CD4-positive, alpha-beta T cell (primary cell): ENCODE measurements at regions not wholly inside any gene's neighbourhood (a gene's known extent, or its start where the extent isn't known, plus 50 kb on each side); places are given as distances from the start of the nearest gene placed in this dataset.

Source experiments
- ATAC-seq: fragments of 200-7000 bp; cut with Tn5 transposase; one replicate; pipeline ENCODE4 v1.10.0; 2022; ENCODE audit warnings: mild to moderate bottlenecking; ENCODE audit not compliant: poor library complexity
- CTCF ChIA-PET: fragments of 350-600 bp; sonication (Branson Sonifier 250); formaldehyde crosslinking; loops from one replicate; lab custom pipeline; 2021; ENCODE audit warnings: antibody characterized with exemption, inconsistent platforms; lab: Charles Lee
- POLR2A ChIA-PET: fragments of 350-600 bp; sonication (Branson Sonifier 250); formaldehyde crosslinking; loops from one replicate; lab custom pipeline; 2021; ENCODE audit warnings: antibody characterized with exemption, inconsistent platforms; lab: Charles Lee
- DNase-seq, 14 experiments: peaks; one replicate each; pipeline ENCODE4 v3.0.0-alpha.2; 2013 to 2020; ENCODE audit warnings: mixed read lengths in 2 of 14
- H3K27ac ChIP-seq, 2 donors: one replicate each; pipeline versions ENCODE4 v1.5.1 to v1.7.0; 2013; ENCODE audit warnings: low read length in 2 of 2, low read depth in 1 of 2, mild to moderate bottlenecking in 1 of 2
- H3K27me3 ChIP-seq, 2 experiments: 1 replicate in 1 of 2; 2 replicates in 1 of 2; pipeline versions ENCODE4 v1.6.1 to v1.7.0; 2013; ENCODE audit warnings: low read length in 2 of 2, control low read depth in 1 of 2, mild to moderate bottlenecking in 1 of 2, moderate library complexity in 1 of 2; ENCODE audit not compliant: insufficient read depth in 2 of 2, control insufficient read depth in 1 of 2
- H3K36me3 ChIP-seq: one replicate; pipeline ENCODE4 v1.6.1; 2013; ENCODE audit warnings: low read length, control low read depth; ENCODE audit not compliant: insufficient read depth
- H3K4me1 ChIP-seq: one replicate; pipeline ENCODE4 v1.6.1; 2013; ENCODE audit warnings: low read length, control low read depth; ENCODE audit not compliant: insufficient read depth
- H3K4me3 ChIP-seq: one replicate; pipeline ENCODE4 v1.5.1; 2013; ENCODE audit warnings: mild to moderate bottlenecking, low read length, moderate library complexity
- H3K9me3 ChIP-seq, 2 experiments: 1 replicate in 1 of 2; 2 replicates in 1 of 2; pipeline versions ENCODE4 v1.6.1 to v1.7.0; 2013; ENCODE audit warnings: low read length in 2 of 2, mild to moderate bottlenecking in 2 of 2, control low read depth in 1 of 2, moderate library complexity in 1 of 2; ENCODE audit not compliant: control insufficient read depth in 1 of 2, insufficient read depth in 1 of 2
- H3K27ac Mint-ChIP-seq: one replicate; pipeline ENCODE4 v1.8.0; 2020; ENCODE audit warnings: mixed read lengths
- H3K27me3 Mint-ChIP-seq: one replicate; pipeline ENCODE4 v1.8.0; 2021; ENCODE audit warnings: mixed read lengths
- H3K36me3 Mint-ChIP-seq: one replicate; pipeline ENCODE4 v1.8.0; 2021; ENCODE audit warnings: low read depth, mixed read lengths
- H3K4me1 Mint-ChIP-seq: one replicate; pipeline ENCODE4 v1.8.0; 2021; ENCODE audit warnings: low read depth, mixed read lengths
- H3K4me3 Mint-ChIP-seq: one replicate; pipeline ENCODE4 v1.8.0; 2020; ENCODE audit warnings: mild to moderate bottlenecking, mixed read lengths
- H3K9me3 Mint-ChIP-seq: one replicate; pipeline ENCODE4 v1.8.0; 2020; ENCODE audit warnings: mixed read lengths
- intact Hi-C, 2 experiments: fragments of 100-400 bp; cut with DNase I in 1 of 2; cut with micrococcal nuclease in 1 of 2; formaldehyde crosslinking; loops; one replicate each; pipeline versions ENCODE4 v1.15.1 to v1.9.0; 2023 to 2025; cut with DNase I, micrococcal nuclease
- TF ChIP-seq, protein P1 (sequence below): fragments of 200-600 bp; IDR thresholded peaks from one replicate; pipeline ENCODE4 v1.8.0; 2022; ENCODE audit warnings: antibody characterized with exemption, mild to moderate bottlenecking

DNA sequence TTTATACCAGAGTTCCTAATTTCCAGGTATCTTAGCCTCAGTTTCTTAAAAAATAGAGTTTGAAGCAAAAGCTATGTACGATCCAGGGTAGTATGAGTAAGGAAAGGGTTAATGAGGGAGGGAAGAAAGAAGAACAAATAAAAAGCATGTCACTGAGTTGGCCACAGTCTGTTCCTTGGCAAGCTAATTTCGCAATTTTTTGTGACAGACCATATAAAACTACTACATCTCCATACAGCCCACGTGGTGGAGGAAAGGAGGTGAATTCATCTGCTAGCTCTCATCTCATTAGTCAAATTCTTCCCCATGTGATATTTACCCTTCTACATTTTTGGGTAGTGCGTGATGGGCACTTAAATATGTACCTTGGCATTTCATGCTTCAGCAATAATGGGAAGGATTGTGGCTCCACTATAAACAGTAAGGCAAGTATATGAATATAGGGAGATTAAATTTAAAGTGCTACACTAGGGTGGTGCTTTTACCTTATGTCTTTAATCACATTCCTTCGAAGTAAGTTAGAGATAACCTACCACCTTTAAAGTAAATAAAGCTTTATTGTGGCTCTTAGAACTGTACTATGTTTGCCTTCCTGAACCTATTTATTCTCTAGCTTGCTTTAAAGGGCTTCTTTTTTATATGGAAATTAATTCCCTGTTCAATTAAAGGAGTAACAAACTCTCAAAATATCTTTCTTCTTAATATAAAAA, 102.1 kb upstream of the VAMP7 start:
- peaks cover 0 to 6% of the 10 kb centered on the region in 2 experiments for H3K9me3 ChIP-seq
- H3K4me3 Mint-ChIP-seq, result no peak overlapping the region
- H3K36me3 ChIP-seq, result no peaks in the 10 kb centered on the region
- H3K4me1 Mint-ChIP-seq, result no peaks in the 10 kb centered on the region
- no peaks in the 10 kb centered on the region for H3K27me3 ChIP-seq
- H3K27ac ChIP-seq, result no peak overlapping the region
- ChIA-PET CTCF (no interaction called here), POLR2A (no interaction called here)
- no peak overlapping the region for H3K4me3 ChIP-seq
- H3K4me1 ChIP-seq, result no peaks in the 10 kb centered on the region
- ATAC-seq, result no peak
- DNase-seq, result no peak
- H3K36me3 Mint-ChIP-seq, result no peaks in the 10 kb centered on the region
- no peaks in the 10 kb centered on the region for H3K27me3 Mint-ChIP-seq
- H3K9me3 Mint-ChIP-seq, result no peaks in the 10 kb centered on the region
- no peak overlapping the region for H3K27ac Mint-ChIP-seq
- intact Hi-C loops, result no loop called here
- TF ChIP-seq, protein P1, sequence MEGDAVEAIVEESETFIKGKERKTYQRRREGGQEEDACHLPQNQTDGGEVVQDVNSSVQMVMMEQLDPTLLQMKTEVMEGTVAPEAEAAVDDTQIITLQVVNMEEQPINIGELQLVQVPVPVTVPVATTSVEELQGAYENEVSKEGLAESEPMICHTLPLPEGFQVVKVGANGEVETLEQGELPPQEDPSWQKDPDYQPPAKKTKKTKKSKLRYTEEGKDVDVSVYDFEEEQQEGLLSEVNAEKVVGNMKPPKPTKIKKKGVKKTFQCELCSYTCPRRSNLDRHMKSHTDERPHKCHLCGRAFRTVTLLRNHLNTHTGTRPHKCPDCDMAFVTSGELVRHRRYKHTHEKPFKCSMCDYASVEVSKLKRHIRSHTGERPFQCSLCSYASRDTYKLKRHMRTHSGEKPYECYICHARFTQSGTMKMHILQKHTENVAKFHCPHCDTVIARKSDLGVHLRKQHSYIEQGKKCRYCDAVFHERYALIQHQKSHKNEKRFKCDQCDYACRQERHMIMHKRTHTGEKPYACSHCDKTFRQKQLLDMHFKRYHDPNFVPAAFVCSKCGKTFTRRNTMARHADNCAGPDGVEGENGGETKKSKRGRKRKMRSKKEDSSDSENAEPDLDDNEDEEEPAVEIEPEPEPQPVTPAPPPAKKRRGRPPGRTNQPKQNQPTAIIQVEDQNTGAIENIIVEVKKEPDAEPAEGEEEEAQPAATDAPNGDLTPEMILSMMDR, result no peak

GRCh38 chrX:155774387-155774786, 106.8 kb upstream of the VAMP7 start:
- H3K9me3 ChIP-seq, result peaks cover 0 to 7% of the 10 kb centered on the region in 2 experiments
- Mint-ChIP-seq H3K4me1 (no peaks in the 10 kb centered on the region), H3K27ac (no peak overlapping the region), H3K4me3 (no peak overlapping the region), H3K9me3 (no peaks in the 10 kb centered on the region), H3K27me3 (no peaks in the 10 kb centered on the region), H3K36me3 (no peaks in the 10 kb centered on the region)
- H3K4me1 ChIP-seq, result no peaks in the 10 kb centered on the region
- POLR2A ChIA-PET, result no interaction called here
- no peak overlapping the region for H3K27ac ChIP-seq
- TF ChIP-seq, protein P1, result no peak
- ATAC-seq, result no peak
- DNase-seq, result no peak
- CTCF ChIA-PET, result no interaction called here
- H3K4me3 ChIP-seq, result no peak overlapping the region
- no peaks in the 10 kb centered on the region for H3K36me3 ChIP-seq
- no peaks in the 10 kb centered on the region for H3K27me3 ChIP-seq
- intact Hi-C loops, result no loop called here

DNA sequence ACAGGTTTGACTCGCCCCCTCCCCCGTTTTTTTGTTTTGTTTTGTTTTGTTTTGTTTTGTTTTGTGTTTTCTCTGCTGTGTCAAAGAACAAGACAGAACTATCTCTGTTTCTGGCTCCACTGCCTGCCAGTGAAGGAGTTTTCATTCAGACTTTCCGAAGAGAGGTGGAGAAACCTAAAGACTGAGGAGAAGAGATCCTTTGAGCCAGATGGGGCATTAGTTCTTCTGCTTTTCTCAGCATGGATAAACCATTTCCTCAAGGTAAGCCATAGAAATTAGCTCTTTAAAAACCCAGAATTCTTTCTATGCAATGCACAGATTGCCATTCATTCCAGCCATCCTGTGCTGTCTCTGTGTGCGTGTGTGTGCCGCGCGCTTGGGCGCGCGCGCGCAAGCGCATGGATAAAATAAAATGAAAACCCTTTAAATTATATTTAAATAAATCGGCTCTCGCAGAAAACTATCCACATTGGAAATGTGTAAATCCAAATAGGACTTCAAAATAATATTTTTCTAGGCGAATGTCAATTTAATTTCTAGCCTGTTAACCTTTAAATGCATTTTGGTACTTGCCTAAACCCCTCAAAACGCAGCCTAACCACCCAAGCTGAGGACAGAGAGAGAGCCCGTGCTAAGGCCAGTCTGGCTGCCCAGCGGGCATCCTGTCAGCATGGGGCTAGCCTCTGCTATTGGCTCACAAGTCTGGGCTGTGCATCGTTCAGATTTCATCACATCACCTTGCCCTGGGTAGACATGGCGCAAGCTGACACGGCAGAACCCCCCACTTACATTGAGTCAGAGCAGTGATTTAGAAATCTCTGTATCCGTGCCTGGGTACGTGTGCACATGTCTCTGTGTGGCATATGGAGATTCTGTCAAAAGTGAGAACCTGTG, 113.0 kb upstream of the VAMP7 start:
- ATAC-seq (no peak), DNase-seq (peak in 1 of 14 experiments; percentile 1)
- Histone ChIP-seq H3K27ac (no peak overlapping the region), H3K9me3 (peaks cover 0 to 12% of the 10 kb centered on the region in 2 experiments), H3K27me3 (no peaks in the 10 kb centered on the region), H3K4me3 (peak overlapping the region; percentile 48), H3K36me3 (no peaks in the 10 kb centered on the region), H3K4me1 (peaks cover 3% of the 10 kb centered on the region)
- H3K27ac Mint-ChIP-seq, result no peak overlapping the region
- H3K4me1 Mint-ChIP-seq, result peaks cover 9% of the 10 kb centered on the region
- TF ChIP-seq, protein P1, result no peak
- H3K9me3 Mint-ChIP-seq, result peaks cover 2% of the 10 kb centered on the region
- ChIA-PET CTCF (no interaction called here), POLR2A (no interaction called here)
- H3K27me3 Mint-ChIP-seq, result no peaks in the 10 kb centered on the region
- peak overlapping the region; percentile 74 for H3K4me3 Mint-ChIP-seq
- intact Hi-C loops, result no loop called here
- no peaks in the 10 kb centered on the region for H3K36me3 Mint-ChIP-seq
